Fibroblast of skin of scalp (primary cell): ENCODE measurements at regions not wholly inside any gene's neighbourhood (a gene's known extent, or its start where the extent isn't known, plus 50 kb on each side); places are given as distances from the start of the nearest gene placed in this dataset.
"Not testable (repeated sequence)": the region's sequence is repeated elsewhere in the genome, so short reads cannot be mapped to it uniquely, and the experiment has no call there.

Source experiments
- DNase-seq: peaks from one replicate; pipeline ENCODE4 v3.0.0-alpha.2; 2013

DNA sequence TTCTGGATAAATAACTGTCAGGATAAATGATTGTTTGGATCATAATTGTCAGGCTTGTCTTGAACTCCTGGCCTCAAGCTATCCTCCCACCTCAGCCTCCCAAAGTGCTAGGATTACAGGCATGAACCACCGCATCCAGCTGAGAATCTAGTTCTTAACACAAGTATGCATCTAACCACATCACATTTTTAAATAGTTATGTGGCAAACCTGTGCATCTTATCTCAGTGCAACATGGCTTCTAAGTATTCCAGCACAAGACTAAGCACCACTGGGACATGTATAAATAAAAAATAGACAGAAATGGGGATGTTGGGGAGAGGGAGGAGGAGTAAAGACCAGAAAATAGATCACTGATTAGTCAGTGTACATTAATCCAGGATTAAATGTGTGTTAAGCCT is 74.7 kb upstream of the TBL1X start:
- DNase-seq, result no peak

DNA sequence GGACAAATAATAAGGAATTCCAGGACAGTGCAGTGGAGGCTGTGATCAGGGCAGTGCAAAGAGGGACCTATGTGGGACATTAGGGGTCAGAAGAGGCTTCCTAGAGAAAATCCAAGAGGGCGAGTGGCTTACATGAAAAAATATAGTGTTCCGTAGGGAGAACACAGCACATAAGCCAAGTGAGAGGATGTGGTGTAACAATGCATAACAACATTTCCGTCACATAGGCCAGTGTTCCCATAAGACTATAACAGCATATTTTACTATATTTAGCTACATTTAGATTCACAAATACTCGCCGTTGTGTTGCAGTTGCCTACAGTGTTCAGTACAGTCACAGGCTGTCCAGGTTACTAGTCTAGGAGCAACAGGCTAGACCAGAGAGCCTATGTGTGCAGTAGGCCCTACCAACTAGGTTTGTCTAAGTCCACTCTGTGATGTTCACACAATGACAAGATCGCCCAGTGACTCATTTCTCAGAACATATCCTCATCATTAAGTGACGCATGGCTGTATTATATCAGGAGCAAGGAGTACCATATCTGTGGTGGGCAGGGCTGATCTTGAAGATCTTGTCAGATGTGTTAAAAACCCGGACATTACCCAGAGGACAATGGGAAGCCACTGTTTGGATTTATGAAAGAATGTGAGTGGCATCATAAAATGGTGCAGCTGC is 74.0 kb upstream of the TBL1X start:
- DNase-seq, result no peak

GRCh38 chrX:9392445-9392844 is 72.4 kb upstream of the TBL1X start:
- no peak for DNase-seq

DNA sequence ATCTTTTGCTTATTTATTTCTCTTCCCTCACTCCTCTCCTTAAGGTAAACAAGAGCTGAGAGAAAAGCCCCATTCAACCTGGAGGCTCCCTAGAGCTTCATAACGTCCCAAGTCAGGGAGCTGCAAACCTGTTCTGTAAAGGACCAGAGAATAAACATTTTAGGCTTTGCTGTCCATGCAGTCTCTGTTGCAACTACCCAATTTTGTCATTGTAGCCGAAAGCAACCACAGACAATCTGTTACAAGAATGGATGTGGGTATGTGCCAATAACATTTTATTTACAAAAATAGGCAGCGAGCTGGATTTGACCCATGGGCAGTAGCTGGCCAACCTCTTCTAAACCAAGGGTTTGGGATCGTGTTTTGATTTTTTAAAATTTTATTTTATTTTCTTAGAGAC is 71.3 kb upstream of the TBL1X start:
- no peak for DNase-seq

DNA sequence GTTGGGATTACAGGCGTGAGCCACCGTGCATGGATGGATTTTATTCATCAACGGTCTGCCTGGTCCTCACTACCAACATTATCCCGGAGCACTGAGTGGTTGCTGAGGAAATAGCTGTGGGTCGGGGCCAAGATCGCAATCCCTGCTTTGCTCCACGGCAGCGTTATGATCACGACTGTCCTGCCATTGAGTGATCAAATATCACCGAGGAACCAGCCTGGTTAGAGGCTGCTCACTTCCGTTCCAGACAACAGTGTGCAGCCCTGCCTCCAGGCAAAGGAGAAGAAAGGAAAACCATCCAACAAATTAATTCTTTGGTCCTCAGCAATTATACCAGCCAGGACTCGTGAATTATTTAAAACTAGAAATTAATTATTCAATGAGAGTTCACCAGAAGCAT is 70.6 kb upstream of the TBL1X start:
- no peak for DNase-seq

DNA sequence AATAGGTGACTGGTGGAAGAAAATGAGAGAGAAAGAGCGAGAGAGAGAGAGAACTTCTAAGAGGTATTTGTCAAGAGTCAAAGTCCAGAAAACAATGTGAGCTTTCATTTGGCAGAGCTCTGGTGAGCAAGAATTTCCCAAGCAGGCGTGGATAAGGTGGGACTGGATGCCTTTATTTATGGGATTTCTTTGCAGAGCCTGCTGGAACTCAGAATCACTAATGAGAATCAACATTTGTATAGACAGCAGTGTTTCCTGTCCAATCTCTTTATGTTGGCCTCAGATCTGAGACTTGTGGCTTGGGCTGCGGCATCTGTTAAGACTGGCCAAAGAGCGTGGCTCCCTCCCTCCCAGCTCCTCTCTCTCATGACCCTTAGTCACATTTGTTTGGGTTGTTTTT is 67.9 kb upstream of the TBL1X start:
- DNase-seq, result no peak

DNA sequence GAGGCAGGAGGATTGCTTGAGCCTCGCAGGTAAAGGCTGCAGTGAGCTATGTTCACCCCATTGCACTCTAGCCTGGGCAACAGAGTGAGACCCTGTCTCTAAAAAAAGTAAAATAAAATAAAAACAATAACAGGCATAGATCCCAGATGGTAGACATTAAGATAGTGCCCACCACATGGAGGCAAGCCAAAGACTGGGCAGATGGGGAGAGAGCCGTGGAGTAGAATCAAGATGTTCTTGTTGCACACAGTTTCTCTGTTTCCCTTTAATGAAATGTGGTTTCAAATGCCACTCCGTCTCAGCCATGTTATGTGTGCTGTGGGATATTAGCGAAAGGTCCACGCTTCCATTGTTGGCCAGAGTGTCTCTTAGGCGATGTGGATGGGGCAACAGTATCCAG is 63.8 kb upstream of the TBL1X start:
- no peak for DNase-seq

- no peak for DNase-seq
Observed at GRCh38 chrX:9403374-9403773, 61.5 kb upstream of the TBL1X start.

DNA sequence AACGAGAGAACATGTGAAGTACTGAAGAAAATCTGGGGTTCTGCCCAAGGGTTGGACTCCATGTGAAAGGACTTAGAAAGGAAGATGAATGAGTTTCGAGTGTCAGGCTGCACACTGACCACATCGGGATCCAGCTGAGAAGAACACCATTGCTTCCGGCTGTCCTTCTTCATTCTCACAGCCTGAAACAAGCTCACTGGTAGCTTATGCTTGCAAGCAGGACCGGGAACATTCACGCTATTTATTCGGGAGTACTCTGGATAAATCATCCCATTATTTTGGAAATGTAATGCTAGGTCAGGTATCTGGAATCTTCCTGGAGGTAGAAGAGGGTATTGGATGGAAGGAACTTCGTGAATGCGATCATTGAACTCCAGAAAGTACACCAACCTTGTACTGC is 59.2 kb upstream of the TBL1X start:
- DNase-seq, result not testable (repeated sequence)

- not testable (repeated sequence) for DNase-seq
Observed at GRCh38 chrX:9410889-9411288, 54.0 kb upstream of the TBL1X start.

DNA sequence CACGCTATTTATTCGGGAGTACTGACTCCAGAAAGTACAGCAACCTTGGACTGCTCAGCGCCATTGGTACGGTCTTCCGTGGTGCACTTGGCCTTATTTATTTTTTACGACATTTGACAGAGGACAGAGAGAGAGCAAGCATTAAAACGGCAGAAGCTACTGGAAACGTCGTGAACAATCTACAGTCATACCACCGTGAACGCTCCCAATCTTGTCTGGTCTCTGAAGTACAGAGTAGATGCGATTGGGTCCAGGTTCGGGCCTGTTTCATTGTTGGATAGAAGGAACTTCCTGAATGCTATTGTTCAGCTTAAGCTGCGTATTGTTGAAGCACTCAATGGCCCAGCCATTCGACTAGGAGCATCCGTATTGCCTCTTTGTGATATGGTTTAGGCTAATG is 53.2 kb upstream of the TBL1X start:
- DNase-seq, result not testable (repeated sequence)

GRCh38 chrX:9414416-9414815 is 50.4 kb upstream of the TBL1X start:
- DNase-seq, result no peak
